Glutamatergic neuron (in vitro differentiated cells): ENCODE measurements at regions not wholly inside any gene's neighbourhood (a gene's known extent, or its start where the extent isn't known, plus 50 kb on each side); places are given as distances from the start of the nearest gene placed in this dataset.

Experiments
- DNase-seq: peaks from one replicate; pipeline ENCODE4 v3.0.0; 2022
- H3K27ac Mint-ChIP-seq: one replicate; pipeline ENCODE4 v1.8.0; 2020; ENCODE audit warnings: mild to moderate bottlenecking, mixed read lengths, inconsistent platforms; ENCODE audit not compliant: unreplicated experiment
- H3K27me3 Mint-ChIP-seq: one replicate; pipeline ENCODE4 v1.8.0; 2020; ENCODE audit warnings: mild to moderate bottlenecking, moderate library complexity, mixed read lengths, inconsistent platforms; ENCODE audit not compliant: unreplicated experiment
- H3K36me3 Mint-ChIP-seq: one replicate; pipeline ENCODE4 v1.8.0; 2020; ENCODE audit warnings: mild to moderate bottlenecking, mixed read lengths, inconsistent platforms; ENCODE audit not compliant: unreplicated experiment
- H3K4me1 Mint-ChIP-seq: one replicate; pipeline ENCODE4 v1.8.0; 2020; ENCODE audit warnings: mild to moderate bottlenecking, low read depth, mixed read lengths, inconsistent platforms; ENCODE audit not compliant: unreplicated experiment
- H3K4me3 Mint-ChIP-seq: one replicate; pipeline ENCODE4 v1.8.0; 2020; ENCODE audit warnings: mild to moderate bottlenecking, mixed read lengths, inconsistent platforms; ENCODE audit not compliant: unreplicated experiment
- H3K9me3 Mint-ChIP-seq: one replicate; pipeline ENCODE4 v1.8.0; 2020; ENCODE audit warnings: mild to moderate bottlenecking, moderate library complexity, mixed read lengths, inconsistent platforms; ENCODE audit not compliant: unreplicated experiment
- CTCF ChIP-seq: fragments of 200-600 bp; sonication (generic); IDR thresholded peaks from one replicate; pipeline ENCODE4 v1.5.0; 2021; ENCODE audit not compliant: partially characterized antibody, unreplicated experiment

- Mint-ChIP-seq H3K27ac (no peak overlapping the region), H3K36me3 (no peaks in the 10 kb centered on the region), H3K4me1 (peaks cover 4% of the 10 kb centered on the region), H3K27me3 (no peaks in the 10 kb centered on the region), H3K9me3 (peaks cover 1% of the 10 kb centered on the region), H3K4me3 (no peak overlapping the region)
- no peak for DNase-seq
- no peak for TF ChIP-seq CTCF
These were observed 119.4 kb downstream of the MRPS6 start for GRCh38 chr21:34192646-34193285.

- DNase-seq = no peak
- Mint-ChIP-seq H3K9me3 (peaks cover 4% of the 10 kb centered on the region), H3K36me3 (peaks cover 2% of the 10 kb centered on the region), H3K4me3 (no peak overlapping the region), H3K27me3 (peaks cover 3% of the 10 kb centered on the region), H3K4me1 (peaks cover 5% of the 10 kb centered on the region), H3K27ac (no peak overlapping the region)
- TF ChIP-seq CTCF = no peak
These were observed 122.0 kb downstream of the MRPS6 start for GRCh38 chr21:34195335-34195734.

GRCh38 chr21:34196996-34197395, 123.6 kb downstream of the MRPS6 start:
- Mint-ChIP-seq H3K27me3 (peaks cover 11% of the 10 kb centered on the region), H3K4me3 (no peak overlapping the region), H3K9me3 (peaks cover 7% of the 10 kb centered on the region), H3K27ac (no peak overlapping the region), H3K36me3 (peaks cover 4% of the 10 kb centered on the region), H3K4me1 (peaks cover 13% of the 10 kb centered on the region)
- no peak for DNase-seq
- no peak for TF ChIP-seq CTCF

- Mint-ChIP-seq H3K27me3 (peaks cover 13% of the 10 kb centered on the region), H3K9me3 (peaks cover 7% of the 10 kb centered on the region), H3K4me1 (peaks cover 18% of the 10 kb centered on the region), H3K4me3 (no peak overlapping the region), H3K27ac (no peak overlapping the region), H3K36me3 (peaks cover 4% of the 10 kb centered on the region)
- no peak for DNase-seq
- no peak for TF ChIP-seq CTCF
These were observed 124.2 kb downstream of the MRPS6 start for GRCh38 chr21:34197561-34197960.

GRCh38 chr21:34198231-34199120, 125.1 kb downstream of the MRPS6 start:
- Mint-ChIP-seq H3K4me1 (peaks cover 26% of the 10 kb centered on the region), H3K4me3 (no peak overlapping the region), H3K27me3 (peaks cover 13% of the 10 kb centered on the region), H3K36me3 (peaks cover 4% of the 10 kb centered on the region), H3K27ac (no peak overlapping the region), H3K9me3 (peaks cover 7% of the 10 kb centered on the region)
- no peak for TF ChIP-seq CTCF
- DNase-seq = no peak
